ENCODE measurements at regions not wholly inside any gene's neighbourhood (a gene's known extent, or its start where the extent isn't known, plus 50 kb on each side); places are given as distances from the start of the nearest gene placed in this dataset.

DNA sequence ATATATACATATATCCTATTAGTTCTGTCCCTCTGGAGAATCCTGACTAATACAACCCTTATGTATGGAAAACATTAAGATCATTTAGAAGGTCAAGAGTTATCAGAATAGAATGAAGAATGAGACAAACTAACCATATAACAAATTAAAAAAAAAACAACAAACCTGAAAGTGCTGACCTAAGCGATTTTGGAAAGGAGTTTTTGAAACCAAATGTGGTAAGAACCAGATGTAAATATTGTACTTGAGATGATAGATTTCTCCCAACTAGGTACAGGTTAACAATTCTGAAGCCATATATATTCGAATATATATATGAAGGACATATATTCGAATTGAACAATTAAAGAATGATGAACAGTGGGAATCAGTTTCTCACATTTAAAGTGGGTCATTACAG is 917.8 kb upstream of the SLC39A10 start:
- WGBS, 2 donors = 49 to 56% methylated on average over 3 of the region's 3 CpGs
- Histone ChIP-seq H3K4me3 (no peak overlapping the region), H3K4me1 (no peaks in the 10 kb centered on the region)

DNA sequence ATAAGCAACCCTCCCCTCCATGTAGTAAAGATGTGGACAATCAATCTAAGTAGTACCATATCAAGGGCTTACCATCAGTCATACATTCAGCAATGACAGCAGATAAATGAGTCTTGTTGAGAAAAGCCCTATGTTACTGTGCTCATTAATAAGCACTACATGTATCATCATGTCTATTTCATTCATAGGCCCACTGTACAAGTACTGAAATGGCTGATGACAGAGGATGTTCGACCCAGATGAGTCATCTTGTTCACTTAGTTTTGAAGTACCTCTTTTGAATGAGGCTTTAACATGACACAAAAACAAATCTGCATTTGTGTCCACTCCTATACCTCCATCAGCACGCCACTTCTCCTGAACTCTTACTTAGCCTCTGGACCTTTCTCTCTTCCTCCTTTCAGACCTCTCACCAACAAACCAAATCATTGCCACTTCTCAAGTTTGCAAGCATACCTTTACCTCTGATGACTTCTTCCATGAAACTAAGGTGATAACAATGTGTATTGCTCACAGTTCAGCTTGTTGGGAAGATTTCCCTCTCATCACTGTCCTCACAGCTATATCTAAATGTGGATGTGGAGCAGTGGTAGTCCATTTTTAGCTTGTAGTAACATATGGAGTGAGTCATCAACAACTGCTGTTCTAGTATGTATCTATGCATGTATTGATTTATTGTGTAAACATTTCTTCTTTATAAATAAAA is 921.0 kb upstream of the SLC39A10 start:
- Histone ChIP-seq H3K36me3 (no peaks in the 10 kb centered on the region), H3K4me1 (no peaks in the 10 kb centered on the region), H3K27ac (no peak overlapping the region), H3K9me3 (no peaks in the 10 kb centered on the region), H3K27me3 (no peaks in the 10 kb centered on the region), H3K4me3 (no peak overlapping the region)
- TF ChIP-seq, protein P1, sequence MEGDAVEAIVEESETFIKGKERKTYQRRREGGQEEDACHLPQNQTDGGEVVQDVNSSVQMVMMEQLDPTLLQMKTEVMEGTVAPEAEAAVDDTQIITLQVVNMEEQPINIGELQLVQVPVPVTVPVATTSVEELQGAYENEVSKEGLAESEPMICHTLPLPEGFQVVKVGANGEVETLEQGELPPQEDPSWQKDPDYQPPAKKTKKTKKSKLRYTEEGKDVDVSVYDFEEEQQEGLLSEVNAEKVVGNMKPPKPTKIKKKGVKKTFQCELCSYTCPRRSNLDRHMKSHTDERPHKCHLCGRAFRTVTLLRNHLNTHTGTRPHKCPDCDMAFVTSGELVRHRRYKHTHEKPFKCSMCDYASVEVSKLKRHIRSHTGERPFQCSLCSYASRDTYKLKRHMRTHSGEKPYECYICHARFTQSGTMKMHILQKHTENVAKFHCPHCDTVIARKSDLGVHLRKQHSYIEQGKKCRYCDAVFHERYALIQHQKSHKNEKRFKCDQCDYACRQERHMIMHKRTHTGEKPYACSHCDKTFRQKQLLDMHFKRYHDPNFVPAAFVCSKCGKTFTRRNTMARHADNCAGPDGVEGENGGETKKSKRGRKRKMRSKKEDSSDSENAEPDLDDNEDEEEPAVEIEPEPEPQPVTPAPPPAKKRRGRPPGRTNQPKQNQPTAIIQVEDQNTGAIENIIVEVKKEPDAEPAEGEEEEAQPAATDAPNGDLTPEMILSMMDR (IDR thresholded peaks at IDR 0.05) = no peak
- no peak for ATAC-seq
- 40 to 58% methylated on average over 2 of the region's 2 CpGs for WGBS, 2 donors
- intact Hi-C loops (cut with DNase I) = no loop called here
- no peak for DNase-seq
- no peak for FAIRE-seq

More for the DNA sequence above, 917.8 kb upstream of the SLC39A10 start:
- Histone ChIP-seq H3K27me3 (no peaks in the 10 kb centered on the region), H3K36me3 (no peaks in the 10 kb centered on the region), H3K27ac (no peak overlapping the region), H3K9me3 (no peaks in the 10 kb centered on the region)
- ATAC-seq (no peak), DNase-seq (no peak), FAIRE-seq (no peak)
- intact Hi-C loops (cut with DNase I) = no loop called here
- TF ChIP-seq, protein P1 (IDR thresholded peaks at IDR 0.05) = no peak

DNA sequence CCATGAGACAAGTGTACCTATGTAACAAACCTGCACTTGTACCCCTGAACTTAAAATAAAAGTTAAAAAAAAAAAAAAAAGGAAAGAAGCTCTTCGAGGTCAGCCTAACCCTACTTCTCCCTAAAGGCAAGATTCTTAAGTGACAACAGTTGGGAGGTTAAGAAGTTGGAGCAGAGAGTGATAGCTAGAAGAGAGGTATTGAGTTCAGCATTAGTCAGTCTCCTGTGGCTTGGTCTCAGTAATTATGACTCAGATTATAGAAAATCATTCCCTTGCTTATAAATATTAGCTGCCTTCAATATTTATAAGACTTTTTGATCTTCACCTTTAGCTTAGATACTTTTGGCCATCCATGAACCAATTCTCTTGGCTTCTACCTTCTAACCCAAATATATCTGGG is 926.8 kb upstream of the SLC39A10 start:
- no peak overlapping the region for H3K27ac ChIP-seq

DNA sequence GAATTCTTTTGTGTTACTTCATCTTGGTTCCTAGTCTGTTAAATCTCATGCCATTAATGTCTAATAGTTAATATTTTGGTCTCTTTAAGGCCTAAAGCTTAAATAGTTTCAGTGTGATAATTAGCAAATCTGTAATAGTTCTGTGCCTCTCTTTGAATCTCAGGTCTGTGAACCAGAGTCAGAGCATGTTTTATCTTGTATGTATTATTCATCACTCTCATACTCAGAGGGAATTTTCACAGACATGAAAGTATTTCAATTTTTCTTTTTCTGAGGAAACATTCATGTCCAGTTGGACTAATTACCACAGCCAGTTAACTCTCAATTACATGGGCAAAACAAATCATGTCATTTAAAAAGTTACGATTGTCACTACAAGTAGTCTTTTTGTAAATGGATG is 931.9 kb upstream of the SLC39A10 start:
- no peak for ATAC-seq
- intact Hi-C loops (cut with DNase I) = no loop called here
- 32 to 49% methylated on average over 1 of the region's 1 CpG for WGBS, 2 donors
- FAIRE-seq = no peak
- Histone ChIP-seq H3K4me3 (no peak overlapping the region), H3K4me1 (no peaks in the 10 kb centered on the region), H3K27me3 (no peaks in the 10 kb centered on the region), H3K27ac (no peak overlapping the region), H3K9me3 (no peaks in the 10 kb centered on the region), H3K36me3 (no peaks in the 10 kb centered on the region)
- no peak for DNase-seq
- TF ChIP-seq, protein P1 (IDR thresholded peaks at IDR 0.05) = no peak

More for the DNA sequence above, 926.8 kb upstream of the SLC39A10 start:
- no peak for ATAC-seq
- TF ChIP-seq, protein P1 (IDR thresholded peaks at IDR 0.05) = no peak
- Histone ChIP-seq H3K27me3 (no peaks in the 10 kb centered on the region), H3K4me3 (no peak overlapping the region), H3K36me3 (no peaks in the 10 kb centered on the region), H3K9me3 (no peaks in the 10 kb centered on the region), H3K4me1 (no peaks in the 10 kb centered on the region)
- intact Hi-C loops (cut with DNase I) = no loop called here
- 27 to 36% methylated on average over 1 of the region's 1 CpG for WGBS, 2 donors
- no peak for FAIRE-seq
- DNase-seq = no peak

DNA sequence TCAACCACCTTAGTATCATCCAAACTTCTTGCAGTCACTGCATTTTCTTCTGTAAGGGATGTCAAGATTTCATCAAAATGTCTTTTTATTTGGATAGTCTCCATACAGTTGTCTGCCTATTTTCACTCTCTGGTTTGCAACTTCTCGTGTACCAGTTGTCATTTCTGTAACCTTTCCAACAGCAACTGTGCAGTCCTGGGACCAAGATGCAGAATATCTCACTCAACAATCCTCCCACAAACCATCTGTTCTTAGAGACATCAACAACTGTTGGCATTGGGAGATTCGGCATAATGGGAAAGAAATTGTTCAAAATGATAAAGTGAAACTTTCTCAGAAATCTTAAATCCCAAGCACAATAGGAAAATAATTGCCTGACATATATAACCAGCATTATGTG is 933.6 kb upstream of the SLC39A10 start:
- 43 to 62% methylated on average over 2 of the region's 2 CpGs for WGBS, 2 donors
- intact Hi-C loops (cut with DNase I) = no loop called here
- no peak overlapping the region for H3K4me3 ChIP-seq
- TF ChIP-seq, protein P1 (IDR thresholded peaks at IDR 0.05) = no peak
- H3K4me1 ChIP-seq = no peaks in the 10 kb centered on the region
- no peak overlapping the region for H3K27ac ChIP-seq
- no peaks in the 10 kb centered on the region for H3K27me3 ChIP-seq
- no peaks in the 10 kb centered on the region for H3K9me3 ChIP-seq
- DNase-seq (no peak), FAIRE-seq (no peak), ATAC-seq (no peak)
- H3K36me3 ChIP-seq = no peaks in the 10 kb centered on the region
